ENCODE measurements at regions not wholly inside any gene's neighbourhood (a gene's known extent, or its start where the extent isn't known, plus 50 kb on each side); places are given as distances from the start of the nearest gene placed in this dataset.

DNA sequence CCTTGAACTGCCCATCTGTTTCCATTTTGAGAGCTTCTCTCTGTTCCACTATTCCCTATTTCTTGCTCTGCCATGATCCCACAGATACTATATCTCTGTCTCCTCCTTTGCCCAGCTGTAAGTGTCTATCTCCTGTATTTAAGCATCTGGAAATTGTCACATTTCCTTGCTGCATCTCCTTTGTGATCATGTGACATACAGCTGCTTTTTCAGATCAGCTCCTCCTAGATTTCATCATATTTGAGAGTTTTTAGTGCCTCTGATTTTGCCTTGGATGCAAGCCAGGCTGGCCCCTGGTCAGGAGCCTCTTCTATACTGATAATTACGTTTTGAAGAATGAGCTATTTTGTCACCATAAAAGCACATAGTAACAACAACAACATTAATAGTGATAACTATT lies 131.7 kb upstream of the TNP1 start:
- TF ChIP-seq, protein P1, sequence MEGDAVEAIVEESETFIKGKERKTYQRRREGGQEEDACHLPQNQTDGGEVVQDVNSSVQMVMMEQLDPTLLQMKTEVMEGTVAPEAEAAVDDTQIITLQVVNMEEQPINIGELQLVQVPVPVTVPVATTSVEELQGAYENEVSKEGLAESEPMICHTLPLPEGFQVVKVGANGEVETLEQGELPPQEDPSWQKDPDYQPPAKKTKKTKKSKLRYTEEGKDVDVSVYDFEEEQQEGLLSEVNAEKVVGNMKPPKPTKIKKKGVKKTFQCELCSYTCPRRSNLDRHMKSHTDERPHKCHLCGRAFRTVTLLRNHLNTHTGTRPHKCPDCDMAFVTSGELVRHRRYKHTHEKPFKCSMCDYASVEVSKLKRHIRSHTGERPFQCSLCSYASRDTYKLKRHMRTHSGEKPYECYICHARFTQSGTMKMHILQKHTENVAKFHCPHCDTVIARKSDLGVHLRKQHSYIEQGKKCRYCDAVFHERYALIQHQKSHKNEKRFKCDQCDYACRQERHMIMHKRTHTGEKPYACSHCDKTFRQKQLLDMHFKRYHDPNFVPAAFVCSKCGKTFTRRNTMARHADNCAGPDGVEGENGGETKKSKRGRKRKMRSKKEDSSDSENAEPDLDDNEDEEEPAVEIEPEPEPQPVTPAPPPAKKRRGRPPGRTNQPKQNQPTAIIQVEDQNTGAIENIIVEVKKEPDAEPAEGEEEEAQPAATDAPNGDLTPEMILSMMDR (IDR thresholded peaks at IDR 0.05) = no peak
- TF ChIP-seq POLR2AphosphoS5 (IDR thresholded peaks at IDR 0.05) (no peak), POLR2A (IDR thresholded peaks at IDR 0.05) (no peak)
